HG03558 (cell line): ENCODE measurements at regions not wholly inside any gene's neighbourhood (a gene's known extent, or its start where the extent isn't known, plus 50 kb on each side); places are given as distances from the start of the nearest gene placed in this dataset.

Experiments
- ATAC-seq: cut with Tn5 transposase; IDR thresholded peaks from one replicate; pipeline ENCODE4 v1.9.1; 2021; ENCODE audit warnings: moderate number of reproducible peaks; ENCODE audit not compliant: unreplicated experiment; ENCODE audit errors: extremely low read depth

DNA sequence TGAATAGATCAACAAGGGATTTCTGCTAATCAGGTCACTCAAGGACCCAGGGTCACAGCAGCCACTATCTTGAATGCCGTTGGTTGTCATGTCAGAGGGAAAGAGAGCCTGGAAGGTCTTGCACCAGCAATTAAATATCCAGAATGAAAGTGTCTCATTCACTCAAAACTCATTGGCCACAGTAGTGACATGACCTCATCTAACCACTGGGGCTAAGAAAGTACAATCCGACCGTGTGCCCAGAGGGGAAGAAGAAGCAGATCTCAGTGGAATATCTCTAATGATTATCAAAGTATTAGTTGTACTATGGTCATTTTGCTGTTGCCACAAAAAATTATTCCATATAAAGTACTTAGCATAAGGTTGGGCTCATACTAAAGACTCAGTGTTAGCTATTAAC lies 210.0 kb downstream of the QDPR start:
- no peak for ATAC-seq

DNA sequence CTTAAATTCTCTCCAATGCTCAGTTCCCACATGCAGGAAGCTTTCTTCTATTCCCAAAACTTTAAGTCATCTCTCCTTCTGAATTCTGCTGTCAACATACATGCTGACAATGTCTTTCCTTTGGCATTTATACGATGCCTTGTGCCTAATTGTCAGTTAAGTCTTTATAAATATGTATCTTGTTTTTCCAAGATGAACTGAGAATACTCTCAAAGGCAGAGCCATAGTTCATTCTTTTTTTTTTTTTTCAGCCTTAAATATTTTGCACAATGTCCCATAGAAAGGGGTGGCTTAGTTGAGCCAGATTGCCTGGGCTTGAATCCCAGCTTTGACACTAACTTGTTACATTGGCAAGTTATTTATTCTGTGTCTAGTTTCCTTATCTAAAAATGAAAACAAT lies 210.6 kb downstream of the QDPR start:
- no peak for ATAC-seq

DNA sequence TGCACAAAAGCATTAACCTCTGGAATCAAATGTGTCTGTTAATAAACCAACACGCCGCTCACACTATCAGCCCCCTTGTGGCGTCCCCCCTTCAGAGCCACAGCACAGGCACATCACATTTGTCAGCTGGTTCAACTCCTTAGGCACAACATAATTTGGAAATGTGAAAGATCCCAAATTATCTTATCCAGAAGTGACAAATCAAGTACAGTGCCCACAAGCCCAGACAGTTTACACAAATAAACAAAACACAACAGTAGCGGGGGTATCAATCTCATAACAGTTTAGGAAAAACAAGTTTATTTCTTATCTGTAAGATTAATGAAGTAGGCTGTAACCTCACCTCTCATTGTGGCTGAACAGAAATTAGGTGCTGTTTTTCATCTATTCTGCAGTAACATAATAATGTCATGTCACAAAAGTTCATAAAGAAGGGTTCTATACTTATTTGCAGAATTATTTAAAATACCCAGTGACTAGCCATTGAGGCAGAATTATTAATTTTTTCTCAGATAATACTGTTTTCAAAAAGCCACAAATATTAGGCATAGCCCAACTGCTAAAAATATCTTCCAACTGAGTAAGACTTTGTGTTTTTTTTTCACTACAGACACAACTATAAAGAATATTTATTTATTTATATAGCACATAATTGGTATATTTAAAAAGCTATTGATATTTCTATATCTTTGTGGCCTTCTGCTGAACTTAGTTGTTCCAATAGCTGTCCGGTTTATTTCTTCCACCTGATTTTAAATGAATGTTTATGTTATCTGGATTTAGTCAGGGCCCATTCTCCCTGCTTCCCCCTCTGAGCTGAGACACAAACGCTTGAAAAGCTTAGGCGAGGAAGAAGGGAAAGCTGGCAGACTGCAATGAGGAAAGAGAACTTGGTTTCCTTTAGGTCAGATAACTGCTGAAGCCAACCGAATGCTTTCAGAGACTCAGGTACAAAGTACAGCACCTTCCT lies 214.7 kb downstream of the QDPR start:
- ATAC-seq: no peak

DNA sequence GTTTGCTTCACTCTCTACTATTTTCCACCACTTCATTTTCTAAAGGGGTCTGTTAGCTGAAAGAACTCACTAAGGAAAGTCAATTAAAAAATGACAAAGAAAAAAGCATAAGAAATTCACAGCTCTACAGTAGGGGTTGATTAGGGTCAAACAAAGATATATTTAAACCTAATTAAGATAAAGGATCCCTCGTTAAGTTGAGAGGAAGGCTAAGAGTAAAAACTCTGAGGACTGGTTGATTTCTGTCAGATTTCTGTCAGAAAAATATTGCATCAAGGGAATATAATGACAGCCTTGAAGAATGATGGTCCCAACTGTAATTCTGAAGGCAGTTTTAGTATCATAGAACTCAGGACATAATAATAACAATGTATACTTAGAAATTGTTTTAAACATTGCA lies 218.0 kb downstream of the QDPR start:
- no peak for ATAC-seq

DNA sequence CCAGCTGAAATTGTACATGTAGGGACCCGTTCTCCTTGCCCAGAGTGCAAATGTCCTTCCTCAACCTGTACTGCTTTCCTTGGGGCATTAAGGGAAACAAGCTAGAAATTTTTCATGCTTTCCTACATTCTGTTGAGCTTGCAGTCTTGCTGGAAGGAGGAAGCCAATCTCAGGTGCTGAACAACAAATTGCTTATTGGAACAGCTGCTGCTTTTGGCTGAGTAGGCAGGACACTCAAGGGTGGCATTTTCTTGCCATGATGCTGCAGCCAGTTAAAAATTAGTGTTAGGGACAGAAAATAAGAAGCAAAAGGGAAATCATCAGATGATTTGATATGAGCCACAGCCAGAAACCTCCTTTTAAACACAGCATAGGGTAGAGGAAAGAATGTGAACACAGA lies 223.7 kb downstream of the QDPR start:
- no peak for ATAC-seq

DNA sequence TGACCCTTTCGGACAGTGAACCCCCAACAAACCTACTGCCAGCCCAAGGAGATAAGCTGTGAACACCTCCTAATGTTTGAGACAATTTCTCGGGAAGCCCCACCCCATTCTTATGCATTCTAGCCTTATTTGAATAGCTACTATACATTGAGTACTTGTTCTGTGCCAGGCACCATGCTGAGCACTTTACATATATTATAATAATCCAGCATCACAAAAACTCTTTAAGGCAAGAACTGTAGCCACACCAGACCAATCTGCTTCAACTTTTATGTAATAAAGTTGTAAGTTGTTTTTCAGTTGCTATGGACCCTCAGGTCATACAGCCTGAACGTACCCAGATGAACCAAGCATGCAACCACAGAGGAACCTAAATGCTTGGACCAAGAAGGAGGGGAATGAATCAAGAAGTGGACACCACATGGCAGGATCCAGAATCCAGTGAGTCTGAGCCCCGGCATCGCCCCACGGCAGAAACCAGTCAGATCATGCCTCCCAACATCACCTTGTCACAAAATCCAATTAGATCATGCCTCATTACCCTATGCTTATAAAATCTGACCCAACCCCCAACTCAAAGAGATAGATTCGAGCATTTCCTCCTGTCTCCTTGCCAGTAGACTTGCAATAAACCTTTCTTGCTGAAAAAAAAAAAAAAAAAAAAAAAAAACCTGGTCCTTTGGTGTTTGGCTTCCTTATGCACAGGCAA lies 225.0 kb downstream of the QDPR start:
- no peak for ATAC-seq

DNA sequence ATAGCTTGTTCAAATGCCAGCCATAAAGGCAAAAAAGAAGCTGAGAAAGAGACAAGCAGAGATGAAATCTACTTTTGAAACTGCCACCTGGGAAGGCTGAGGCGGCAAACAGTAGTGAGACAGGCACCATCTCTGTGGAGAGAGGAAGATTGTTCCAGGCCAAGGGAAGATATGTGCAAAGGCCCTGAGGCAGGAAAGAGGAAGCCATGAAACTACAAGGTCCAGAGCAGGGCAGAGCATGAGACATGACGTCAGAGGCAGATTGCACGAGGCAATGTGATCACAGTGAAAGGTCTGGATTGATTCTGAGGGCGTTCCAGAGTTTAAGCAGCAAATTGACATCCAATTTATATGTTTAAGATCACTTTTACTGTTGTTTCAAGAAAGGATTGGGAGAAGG lies 226.1 kb downstream of the QDPR start:
- ATAC-seq: no peak

DNA sequence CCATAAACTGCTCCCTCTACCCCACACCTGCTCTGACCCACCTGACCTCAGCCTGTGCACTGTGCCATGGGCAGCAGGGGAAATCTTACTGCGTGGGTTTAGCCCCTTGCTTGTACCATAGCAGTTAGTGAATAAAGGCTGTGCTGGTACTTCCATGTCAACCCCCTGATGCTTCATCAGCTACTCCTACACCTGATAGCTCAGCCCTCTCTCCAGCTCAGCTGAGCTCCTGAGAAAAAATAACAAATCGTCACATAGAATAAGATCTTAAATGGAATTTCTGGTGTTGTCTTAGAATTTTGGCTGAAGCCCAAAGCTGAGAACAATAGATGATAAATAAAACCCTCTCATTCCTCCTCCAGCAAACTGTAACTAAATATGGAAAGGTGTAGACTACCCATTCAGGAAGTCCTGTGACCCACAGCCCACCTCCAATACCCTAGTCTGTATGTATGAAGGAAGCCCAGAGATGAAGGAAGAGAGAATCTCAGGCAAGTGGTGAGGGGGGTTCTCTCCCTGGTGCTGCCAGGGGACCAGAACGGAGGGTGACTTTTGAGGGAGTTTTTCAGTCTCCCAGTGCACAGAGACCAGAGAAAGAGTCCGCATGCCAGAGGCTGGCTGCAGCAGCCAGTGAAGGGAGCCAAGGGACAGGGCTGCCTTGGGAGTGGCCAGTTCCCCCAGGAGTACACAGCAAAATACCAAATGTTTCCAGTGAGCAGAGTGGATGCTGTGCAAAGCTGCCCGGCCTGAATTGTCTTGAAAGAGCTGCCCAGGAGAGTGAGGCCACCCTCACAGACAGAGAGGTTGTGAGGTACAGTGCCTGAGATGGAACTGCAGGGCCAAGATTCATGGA lies 227.3 kb downstream of the QDPR start:
- ATAC-seq: no peak

DNA sequence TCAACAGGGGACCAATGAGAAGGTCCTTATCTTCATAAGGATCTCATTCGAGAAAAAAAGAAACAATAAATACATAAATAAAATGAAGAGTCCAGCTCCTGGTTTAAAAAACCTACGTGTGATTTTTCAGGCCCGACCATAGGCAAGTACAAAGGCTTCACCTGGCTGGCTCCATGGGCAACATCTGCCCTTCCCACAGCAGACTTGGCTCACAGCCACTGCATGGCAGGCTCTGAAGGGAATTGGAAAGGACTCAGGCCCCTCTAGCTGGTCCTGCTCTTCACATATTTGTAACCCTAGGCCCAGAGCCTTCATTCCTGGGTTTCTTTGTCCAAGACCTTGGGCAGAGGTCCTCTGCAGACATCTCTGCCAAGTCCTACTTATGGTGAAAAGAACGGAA lies 228.1 kb downstream of the QDPR start:
- no peak for ATAC-seq

DNA sequence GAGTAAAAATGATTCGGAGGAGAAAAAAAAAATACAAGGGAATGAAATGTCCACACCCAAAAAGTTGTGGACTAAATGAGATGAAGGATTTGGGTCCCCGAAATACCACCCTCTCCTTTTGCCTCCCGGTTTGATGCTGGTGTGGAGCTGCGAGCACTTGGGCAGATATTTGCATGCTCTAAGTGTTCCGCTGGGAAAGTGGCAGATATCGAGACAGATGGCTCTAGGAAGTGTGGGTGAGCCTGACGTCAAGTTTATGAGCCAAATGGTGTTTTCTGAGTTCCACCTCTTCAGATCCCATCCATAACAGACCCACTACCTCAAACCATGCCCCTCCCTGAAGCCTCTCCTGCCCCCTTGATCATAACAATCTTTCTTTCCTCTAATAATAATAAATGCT lies 228.6 kb downstream of the QDPR start:
- no peak for ATAC-seq

DNA sequence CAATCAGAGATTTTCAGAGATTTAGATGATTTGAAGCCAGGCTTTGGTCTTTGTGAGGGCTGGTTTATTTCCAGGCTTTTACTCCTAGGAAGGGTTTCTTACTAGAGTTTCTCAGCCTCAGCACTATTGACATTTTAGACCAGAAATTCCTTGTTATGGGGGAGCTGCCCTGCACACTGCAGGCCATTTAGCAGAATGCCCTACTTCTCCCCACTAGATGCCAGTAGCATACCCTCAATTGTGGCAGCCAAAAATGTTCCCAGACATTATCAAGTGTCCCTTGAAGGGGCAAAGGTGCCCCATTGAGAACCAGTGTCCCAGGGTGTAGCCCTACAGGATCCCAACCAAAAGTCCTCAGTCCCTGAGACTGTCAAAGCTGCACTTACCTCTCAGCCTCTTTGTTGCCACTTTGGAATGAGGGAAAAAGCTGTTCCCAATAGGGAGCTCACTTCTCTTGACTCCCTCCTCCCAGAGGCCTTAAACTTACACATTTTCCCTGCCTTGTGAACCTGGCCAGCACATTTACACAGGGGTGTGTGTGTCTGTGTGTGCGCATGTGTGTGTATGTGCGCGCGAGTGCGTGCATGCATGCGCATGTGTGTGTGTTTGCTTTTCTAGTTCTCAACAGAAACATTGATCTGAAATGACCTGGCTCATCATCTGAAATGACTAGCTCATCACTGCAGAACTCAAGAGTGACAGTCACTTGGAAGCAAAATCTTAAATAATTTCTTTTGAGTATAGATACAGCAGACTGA lies 231.4 kb downstream of the QDPR start:
- ATAC-seq: no peak

DNA sequence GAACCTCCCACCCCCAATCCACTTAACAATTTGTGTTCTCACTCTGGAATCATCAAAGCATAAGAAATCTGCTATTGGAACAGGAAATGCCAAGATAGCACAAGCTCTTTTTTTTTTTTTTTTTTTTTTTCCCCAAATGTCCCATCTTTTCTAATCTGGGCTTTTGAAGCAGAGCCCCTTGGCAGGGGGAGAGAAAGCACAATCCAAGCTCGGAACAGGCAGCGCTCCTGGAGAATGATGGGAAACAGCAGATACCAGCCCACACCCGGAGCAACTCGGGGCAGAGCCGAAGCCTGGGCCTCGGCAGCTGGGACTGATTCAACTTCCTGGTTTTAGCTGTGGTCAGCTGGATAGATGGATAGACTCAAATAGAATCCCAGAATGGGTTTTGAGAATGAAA lies 235.1 kb downstream of the QDPR start:
- ATAC-seq: no peak

DNA sequence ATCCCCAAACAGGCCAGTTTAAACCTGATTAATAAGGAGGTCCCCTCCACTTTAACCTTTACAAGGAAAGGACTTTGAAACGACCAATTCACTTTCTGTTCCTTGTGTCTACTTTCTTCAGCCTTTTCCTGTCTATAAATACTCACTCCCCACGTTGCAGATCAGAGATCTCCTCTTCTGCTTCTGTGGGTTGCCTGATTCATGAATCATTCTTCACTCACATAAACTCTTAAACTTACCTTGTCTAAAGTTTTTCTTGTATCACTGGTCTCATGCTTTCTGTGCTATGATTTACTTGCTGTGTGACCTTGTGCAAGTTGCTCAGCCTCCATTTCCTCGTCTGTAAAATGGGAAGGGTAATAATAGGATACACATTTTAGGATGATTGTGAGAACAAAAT lies 236.1 kb downstream of the QDPR start:
- ATAC-seq: no peak

DNA sequence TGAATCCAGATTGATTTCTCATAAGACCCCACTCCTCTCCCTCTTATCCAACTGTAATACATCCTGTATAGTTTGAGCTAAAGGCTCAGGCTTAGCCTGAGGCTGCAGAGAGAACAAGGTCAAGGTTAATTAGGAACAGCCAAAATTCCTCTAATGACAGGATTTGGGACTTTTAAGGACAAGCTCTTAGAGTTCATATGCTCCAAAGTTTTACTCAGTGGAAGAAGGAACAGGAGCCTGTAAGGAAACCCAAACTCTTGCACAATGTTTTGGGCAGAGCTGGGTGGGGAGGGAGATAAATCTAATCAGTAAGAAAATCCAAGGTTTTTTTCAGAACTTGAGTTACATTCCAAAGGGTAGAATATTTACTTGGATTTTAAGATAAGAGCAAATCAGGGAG lies 238.8 kb downstream of the QDPR start:
- no peak for ATAC-seq

DNA sequence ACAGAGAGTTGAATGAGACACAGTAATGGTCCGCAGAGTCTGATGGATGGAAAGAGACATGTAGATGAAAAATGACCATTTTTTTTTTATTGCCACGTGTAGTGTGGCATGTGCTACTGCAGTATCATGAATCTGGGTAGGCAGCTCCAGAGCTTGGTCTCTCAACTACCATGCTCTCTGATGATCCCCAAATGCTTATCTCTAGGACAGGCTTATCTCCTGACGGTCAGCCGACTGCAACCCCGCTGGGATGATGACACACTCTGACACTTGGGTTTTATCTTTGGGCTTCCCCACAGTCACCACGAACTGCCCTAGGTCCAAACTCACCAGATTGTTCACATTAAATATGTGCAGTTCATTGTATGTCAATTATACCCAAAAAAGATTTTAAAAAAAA lies 239.7 kb downstream of the QDPR start:
- no peak for ATAC-seq

DNA sequence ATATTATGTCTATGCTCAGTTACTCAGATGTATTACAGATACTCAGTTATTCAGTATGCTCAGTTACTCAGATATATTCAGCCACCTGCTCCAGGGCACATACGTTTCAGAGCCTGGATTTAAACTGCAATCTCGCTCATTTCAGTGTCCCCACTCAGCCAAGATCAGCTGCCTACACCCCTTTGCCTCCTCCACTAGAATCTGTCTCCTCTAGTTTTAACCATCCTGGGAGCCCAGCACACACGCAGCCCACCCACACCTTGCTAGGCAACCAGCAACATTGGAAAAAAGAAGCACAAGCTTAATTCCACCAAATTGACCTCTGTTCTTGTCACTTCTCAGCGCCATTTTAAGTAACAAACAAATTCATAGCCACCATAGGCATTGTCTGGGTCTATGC lies 246.2 kb downstream of the QDPR start:
- ATAC-seq: no peak

DNA sequence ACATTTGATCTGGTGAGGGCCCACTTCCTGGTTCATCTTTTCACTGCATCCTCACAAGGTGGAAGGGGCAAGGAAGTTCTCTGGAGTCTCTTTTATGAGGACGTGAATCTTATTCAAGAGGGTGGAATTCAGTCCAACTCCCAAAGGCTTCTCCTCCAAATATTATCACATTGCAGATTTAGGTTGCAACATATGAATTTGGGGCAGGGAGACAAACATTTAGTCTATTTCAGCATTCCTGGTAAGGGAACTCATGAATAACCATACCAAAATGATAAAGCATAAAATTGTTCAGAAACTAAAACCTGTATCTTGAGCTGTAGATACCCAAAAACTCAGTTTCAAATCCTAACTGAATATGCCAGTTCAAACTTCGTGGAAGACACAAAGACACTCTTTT lies 246.8 kb downstream of the QDPR start:
- no peak for ATAC-seq

DNA sequence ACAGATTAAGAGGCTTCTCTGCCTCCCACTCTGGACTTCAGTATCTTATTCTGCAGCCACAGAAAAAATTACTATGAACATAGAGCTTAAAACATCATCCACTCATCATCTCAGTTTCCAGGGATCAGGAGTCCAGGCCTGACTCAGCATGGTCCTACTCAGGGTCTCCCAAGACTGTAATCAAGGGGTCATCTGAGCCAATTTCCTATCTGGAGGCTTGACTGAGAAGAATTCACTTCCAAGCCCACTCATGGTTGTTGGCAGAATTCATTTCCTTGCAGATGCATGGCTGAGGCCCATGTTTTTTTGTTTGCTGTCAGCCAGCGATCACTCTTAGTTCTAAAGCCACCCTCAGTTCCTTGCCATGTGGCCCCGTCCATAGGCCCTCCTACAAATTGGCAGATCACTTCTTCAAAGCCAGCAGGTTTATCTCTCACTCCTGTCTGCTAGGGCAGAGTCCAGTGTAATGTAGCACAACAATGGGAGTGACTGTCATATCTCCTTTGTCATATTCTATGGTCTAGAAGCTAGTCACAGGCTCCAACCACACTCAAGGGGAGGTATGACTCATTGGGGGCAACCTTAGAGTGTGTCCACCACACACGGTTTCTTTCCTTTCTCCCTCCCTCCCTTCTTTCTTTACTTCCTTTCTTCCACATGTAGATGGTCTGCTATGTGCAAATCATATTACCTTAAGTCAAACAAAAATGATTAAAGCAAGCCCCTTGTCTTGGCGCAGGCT lies 251.6 kb downstream of the QDPR start:
- no peak for ATAC-seq

DNA sequence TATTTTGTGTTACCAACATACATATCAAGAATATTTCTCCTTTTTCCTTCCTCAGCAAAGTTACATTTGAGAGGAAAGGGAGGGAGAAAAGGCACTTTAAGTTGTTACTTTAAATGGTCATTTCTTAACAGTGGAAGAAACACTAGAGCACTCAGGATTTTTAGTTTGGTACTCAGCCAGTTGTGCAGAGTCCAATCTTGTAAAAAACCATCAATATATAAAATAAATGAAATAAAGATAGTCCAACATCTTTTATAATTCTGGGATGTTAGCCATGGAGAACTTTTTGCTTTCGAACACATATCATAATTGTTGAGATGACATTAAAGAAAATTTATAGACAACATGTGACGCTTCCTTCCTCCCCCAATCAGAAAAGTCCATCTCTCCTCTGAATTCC lies 253.8 kb downstream of the QDPR start:
- ATAC-seq: no peak
